ENCODE measurements at regions not wholly inside any gene's neighbourhood (a gene's known extent, or its start where the extent isn't known, plus 50 kb on each side); places are given as distances from the start of the nearest gene placed in this dataset.

DNA sequence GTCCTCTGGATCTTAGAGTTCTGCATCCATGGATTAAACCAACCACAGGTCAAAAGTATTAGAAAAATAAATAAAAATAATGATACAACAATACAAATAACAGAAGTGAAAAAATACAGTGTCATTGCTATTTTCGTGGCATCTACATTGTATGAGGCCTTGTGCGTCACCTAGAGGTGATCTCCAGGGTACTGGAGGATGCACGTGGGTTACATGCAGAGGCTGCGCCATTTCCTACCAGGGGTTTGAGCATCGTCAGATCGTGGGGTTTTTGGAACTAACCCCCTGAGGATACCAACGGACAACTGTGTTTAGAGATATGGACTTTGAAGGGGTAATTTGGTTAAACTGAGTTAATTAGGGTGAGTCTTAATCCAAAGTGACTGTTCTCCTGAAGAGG lies 224.7 kb downstream of the ENGASE start:
- TF ChIP-seq SMC3 (conservative IDR thresholded peaks at IDR 0.05; ENCODE audit: poor library complexity) (no peak), POLR2AphosphoS5 (IDR thresholded peaks at IDR 0.05) (no peak), REST (IDR thresholded peaks at IDR 0.05; ENCODE audit: borderline replicate concordance) (no peak), EP300 (conservative IDR thresholded peaks at IDR 0.05; ENCODE audit: poor library complexity, severe bottlenecking) (no peak), EZH2 (IDR thresholded peaks at IDR 0.05; ENCODE audit: borderline replicate concordance, insufficient read depth, low read length, poor library complexity, severe bottlenecking) (no peak)
- TF ChIP-seq, protein P1, sequence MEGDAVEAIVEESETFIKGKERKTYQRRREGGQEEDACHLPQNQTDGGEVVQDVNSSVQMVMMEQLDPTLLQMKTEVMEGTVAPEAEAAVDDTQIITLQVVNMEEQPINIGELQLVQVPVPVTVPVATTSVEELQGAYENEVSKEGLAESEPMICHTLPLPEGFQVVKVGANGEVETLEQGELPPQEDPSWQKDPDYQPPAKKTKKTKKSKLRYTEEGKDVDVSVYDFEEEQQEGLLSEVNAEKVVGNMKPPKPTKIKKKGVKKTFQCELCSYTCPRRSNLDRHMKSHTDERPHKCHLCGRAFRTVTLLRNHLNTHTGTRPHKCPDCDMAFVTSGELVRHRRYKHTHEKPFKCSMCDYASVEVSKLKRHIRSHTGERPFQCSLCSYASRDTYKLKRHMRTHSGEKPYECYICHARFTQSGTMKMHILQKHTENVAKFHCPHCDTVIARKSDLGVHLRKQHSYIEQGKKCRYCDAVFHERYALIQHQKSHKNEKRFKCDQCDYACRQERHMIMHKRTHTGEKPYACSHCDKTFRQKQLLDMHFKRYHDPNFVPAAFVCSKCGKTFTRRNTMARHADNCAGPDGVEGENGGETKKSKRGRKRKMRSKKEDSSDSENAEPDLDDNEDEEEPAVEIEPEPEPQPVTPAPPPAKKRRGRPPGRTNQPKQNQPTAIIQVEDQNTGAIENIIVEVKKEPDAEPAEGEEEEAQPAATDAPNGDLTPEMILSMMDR (IDR thresholded peaks at IDR 0.05; ENCODE audit: poor library complexity, severe bottlenecking), result no peak

All from neural cell (in vitro differentiated cells).